Skeletal muscle satellite cell (primary cell): ENCODE measurements at regions not wholly inside any gene's neighbourhood (a gene's known extent, or its start where the extent isn't known, plus 50 kb on each side); places are given as distances from the start of the nearest gene placed in this dataset.

ENCODE experiments used
- H3K27me3 ChIP-seq: 2 replicates; pipeline ENCODE4 v1.7.0; 2013; ENCODE audit warnings: low read length; ENCODE audit not compliant: control insufficient read depth, insufficient read depth
- H3K36me3 ChIP-seq: 2 replicates; pipeline ENCODE4 v1.7.0; 2013; ENCODE audit warnings: mild to moderate bottlenecking, control low read depth, low read length; ENCODE audit not compliant: insufficient read depth
- H3K4me1 ChIP-seq: 2 replicates; pipeline ENCODE4 v1.7.0; 2013; ENCODE audit warnings: low read length; ENCODE audit not compliant: control insufficient read depth, insufficient read depth
- H3K4me2 ChIP-seq: 2 replicates; pipeline ENCODE4 v1.7.0; 2013; ENCODE audit warnings: mild to moderate bottlenecking, low read length
- H3K4me3 ChIP-seq: 2 replicates; pipeline ENCODE4 v1.7.0; 2013; ENCODE audit warnings: low read length
- H3K9ac ChIP-seq: 2 replicates; pipeline ENCODE4 v1.7.0; 2013; ENCODE audit warnings: mild to moderate bottlenecking, low read depth, low read length, moderate library complexity
- H3K9me3 ChIP-seq: replicated peaks from 2 replicates; pipeline ENCODE4 v1.7.0; 2013; ENCODE audit warnings: mild to moderate bottlenecking, control low read depth, low read length

DNA sequence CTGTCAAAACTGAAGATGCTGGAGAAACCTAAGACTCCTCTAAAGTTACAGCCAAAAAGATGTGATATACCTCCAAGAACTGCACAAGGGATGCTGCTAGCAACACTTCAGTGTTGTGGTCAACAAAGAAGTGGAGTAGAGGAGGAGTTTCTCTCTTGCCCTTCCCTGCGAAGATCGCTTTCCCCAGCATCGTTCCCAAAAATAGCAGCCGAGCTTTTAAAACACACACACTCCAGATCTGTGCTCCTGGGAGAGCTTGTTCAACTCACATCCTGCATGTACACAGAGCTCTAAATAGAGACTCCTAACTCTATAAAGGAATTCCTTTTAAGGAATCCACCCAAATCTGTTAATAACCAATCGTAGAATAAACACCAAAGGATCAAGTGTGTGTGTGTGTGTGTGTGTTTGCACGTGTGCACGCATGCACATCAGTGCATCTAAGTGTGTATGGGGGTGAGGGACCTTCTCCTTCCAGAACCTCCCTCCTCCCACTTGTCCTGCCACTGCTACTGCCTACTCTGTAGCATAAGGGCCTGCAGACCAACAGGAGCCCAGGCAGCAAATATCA lies 58.5 kb downstream of the PSMG1 start:
- H3K4me1 ChIP-seq = no peaks in the 10 kb centered on the region
- no peak overlapping the region for H3K9ac ChIP-seq

DNA sequence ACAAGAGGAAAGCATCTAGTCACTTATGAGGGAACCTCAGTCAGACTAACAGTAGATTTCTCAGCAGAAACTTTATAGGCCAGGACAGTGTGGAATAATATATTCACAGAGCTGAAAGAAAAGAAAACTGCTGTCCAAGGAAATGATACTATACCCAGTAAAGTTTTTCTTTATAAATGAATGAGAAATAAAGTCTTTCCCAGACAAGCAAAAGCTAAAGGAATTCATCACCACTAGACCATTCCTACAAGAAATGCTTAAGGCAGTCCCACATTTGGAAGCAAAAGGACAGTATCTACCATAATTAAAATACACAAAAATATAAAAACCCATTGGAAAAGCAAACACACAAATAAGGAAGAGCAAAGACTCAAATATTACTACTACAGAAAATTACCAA lies 59.9 kb downstream of the PSMG1 start:
- no peaks in the 10 kb centered on the region for H3K4me1 ChIP-seq
- no peaks in the 10 kb centered on the region for H3K9me3 ChIP-seq
- no peak overlapping the region for H3K4me3 ChIP-seq
- H3K9ac ChIP-seq = no peak overlapping the region
- H3K36me3 ChIP-seq = no peaks in the 10 kb centered on the region
- peaks cover 22% of the 10 kb centered on the region for H3K27me3 ChIP-seq
- H3K4me2 ChIP-seq = no peak overlapping the region

More for the DNA sequence above, 58.5 kb downstream of the PSMG1 start:
- no peak overlapping the region for H3K4me3 ChIP-seq
- no peaks in the 10 kb centered on the region for H3K9me3 ChIP-seq
- H3K4me2 ChIP-seq = no peak overlapping the region
- no peaks in the 10 kb centered on the region for H3K36me3 ChIP-seq
- H3K27me3 ChIP-seq = peaks cover 30% of the 10 kb centered on the region

DNA sequence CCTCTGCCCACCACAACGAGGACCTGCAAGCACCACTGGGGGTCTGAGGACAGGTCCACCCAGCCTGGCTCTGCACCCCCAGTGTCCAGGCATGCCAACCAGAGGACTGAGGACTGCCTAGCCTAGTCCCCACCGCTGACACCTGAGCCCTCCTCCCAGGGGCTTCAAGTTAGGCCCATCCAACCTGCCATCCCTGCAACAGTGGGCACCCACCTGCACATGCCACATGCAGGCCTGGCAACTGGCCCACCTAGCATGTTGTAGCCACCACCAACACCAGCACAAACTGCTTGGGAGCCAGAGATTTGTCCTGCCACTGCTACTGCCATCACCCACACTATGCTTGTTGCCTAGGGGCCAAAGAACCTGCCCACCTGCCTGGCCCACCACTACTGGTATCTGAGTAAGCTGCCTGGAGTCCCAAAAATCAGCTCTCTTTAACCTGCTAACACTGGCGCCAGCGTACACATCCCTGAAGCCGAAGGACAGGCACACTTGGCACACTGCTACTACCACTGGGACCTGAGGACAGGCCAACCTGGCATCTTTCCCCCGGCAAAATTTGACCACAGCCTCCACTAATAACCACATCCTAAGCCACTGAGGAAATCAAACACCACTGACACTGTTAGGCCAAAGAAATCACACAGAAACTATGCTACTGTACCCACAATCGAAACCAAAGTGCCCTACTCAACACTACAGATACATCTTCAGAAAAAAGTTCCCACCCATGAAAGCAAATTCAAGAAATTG lies 61.5 kb downstream of the PSMG1 start:
- Histone ChIP-seq H3K4me1 (no peaks in the 10 kb centered on the region), H3K4me2 (no peak overlapping the region), H3K36me3 (no peaks in the 10 kb centered on the region), H3K4me3 (no peak overlapping the region), H3K9me3 (no peaks in the 10 kb centered on the region), H3K27me3 (peaks cover 16% of the 10 kb centered on the region), H3K9ac (no peak overlapping the region)

DNA sequence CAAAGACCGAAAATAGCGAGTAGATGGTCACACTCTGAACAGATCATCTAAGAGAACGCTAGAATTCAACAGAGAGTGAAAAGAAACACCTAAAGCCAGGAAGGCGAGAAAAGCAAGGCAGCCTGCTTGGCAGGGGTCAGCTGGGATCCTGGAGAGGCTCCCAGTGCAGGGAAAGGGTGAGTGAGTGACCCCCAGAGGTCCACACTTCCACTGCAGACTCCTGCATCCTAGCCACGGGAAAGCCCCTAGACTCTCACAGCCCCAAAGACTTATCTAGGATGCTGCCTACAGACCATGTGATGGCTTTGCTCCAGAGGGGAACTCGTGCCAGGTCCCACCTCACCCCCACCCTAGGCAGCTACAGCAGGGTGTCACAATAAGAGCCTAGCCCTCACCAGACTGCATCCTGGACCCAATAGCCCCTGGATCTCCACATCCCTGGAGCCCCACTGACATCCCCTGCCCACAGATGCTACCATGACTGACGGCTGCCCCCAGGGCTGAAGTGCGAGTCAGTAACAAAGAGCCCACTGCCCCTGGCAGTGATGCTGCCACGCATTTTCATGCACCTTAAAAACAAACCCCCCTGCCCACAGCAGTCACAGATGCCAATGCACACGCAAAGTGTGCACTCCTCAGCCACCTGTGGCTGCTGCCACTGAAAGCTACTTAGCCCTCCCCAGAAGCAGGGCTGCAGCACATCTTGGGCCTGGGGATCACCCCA lies 62.2 kb downstream of the PSMG1 start:
- Histone ChIP-seq H3K4me2 (no peak overlapping the region), H3K36me3 (no peaks in the 10 kb centered on the region), H3K9me3 (no peaks in the 10 kb centered on the region), H3K27me3 (peaks cover 16% of the 10 kb centered on the region), H3K9ac (no peak overlapping the region), H3K4me1 (no peaks in the 10 kb centered on the region), H3K4me3 (no peak overlapping the region)

DNA sequence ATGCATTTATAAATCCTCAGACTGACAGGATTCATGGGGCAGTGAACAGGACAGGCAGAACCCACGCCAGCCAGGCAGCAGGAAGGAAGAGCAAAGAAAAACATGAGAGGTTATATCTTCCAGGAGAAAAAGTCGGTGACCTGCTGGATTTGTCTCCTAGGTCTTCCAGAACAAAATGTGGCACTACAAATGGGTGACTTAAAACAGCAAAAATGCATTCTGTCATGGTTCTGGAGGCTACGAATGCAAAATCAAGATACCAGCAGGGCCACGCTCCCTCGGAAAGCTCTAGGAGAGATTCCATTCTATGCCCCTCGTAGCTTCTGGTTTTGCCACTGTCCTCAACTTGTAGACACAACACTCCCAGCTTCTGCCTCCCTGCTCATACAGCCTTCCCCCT lies 63.4 kb downstream of the PSMG1 start:
- H3K4me3 ChIP-seq = no peak overlapping the region
- H3K4me2 ChIP-seq = no peak overlapping the region
- no peak overlapping the region for H3K9ac ChIP-seq
- no peaks in the 10 kb centered on the region for H3K36me3 ChIP-seq
- H3K4me1 ChIP-seq = peaks cover 4% of the 10 kb centered on the region
- peaks cover 16% of the 10 kb centered on the region for H3K27me3 ChIP-seq
- H3K9me3 ChIP-seq = no peaks in the 10 kb centered on the region

DNA sequence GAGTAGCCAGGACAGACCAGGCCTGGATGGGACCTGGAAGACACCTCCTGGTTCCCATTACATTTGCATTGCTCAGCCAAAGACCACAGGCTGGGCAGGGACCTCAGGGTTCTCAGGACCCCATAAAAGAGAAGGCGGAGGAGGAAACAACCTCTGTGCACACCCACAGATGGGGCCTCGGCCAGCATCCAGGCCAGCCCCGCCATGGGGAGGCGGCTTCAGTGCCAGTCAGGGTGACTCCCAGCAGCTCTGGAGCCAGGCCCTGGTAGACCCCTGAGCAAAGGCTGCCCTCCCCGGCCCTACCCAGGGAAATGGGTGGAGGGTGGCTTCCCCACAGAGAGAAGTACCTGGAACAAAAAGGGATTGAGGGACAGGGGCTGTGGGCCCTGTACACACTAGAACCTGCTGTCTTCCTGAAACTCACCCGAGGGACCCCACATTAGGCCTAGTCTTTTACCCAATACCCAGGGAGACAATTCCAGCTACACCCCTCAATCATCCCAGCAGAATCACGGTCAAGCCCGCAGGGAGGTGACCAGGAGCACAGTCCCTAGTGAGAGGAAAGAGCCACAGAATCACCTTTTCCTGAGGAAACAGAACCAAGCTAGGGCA lies 64.5 kb downstream of the PSMG1 start:
- Histone ChIP-seq H3K36me3 (no peaks in the 10 kb centered on the region), H3K9me3 (no peaks in the 10 kb centered on the region), H3K27me3 (peaks cover 25% of the 10 kb centered on the region), H3K4me2 (no peak overlapping the region), H3K4me1 (peaks cover 9% of the 10 kb centered on the region), H3K4me3 (no peak overlapping the region), H3K9ac (no peak overlapping the region)

DNA sequence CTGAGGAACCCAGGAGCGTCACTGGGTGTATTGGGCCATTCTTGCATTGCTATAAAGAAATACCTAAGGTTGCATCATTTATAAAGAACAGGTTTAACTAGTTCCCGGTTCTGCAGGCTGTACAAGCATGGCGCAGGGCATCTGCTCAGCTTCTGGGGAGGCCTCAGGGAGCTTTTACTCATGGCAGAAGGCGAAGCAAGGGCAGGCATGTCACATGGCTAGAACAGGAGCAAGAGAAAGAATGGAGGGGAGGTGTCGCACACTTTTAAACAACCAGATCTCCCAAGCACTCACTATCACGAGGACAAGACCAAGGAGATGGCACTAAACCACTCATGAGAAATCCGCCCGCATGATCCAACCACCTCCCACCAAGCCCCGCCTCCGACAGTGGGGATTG lies 65.2 kb downstream of the PSMG1 start:
- Histone ChIP-seq H3K4me2 (no peak overlapping the region), H3K4me1 (peaks cover 9% of the 10 kb centered on the region), H3K27me3 (peaks cover 28% of the 10 kb centered on the region), H3K9ac (no peak overlapping the region), H3K36me3 (no peaks in the 10 kb centered on the region), H3K9me3 (no peaks in the 10 kb centered on the region), H3K4me3 (no peak overlapping the region)

DNA sequence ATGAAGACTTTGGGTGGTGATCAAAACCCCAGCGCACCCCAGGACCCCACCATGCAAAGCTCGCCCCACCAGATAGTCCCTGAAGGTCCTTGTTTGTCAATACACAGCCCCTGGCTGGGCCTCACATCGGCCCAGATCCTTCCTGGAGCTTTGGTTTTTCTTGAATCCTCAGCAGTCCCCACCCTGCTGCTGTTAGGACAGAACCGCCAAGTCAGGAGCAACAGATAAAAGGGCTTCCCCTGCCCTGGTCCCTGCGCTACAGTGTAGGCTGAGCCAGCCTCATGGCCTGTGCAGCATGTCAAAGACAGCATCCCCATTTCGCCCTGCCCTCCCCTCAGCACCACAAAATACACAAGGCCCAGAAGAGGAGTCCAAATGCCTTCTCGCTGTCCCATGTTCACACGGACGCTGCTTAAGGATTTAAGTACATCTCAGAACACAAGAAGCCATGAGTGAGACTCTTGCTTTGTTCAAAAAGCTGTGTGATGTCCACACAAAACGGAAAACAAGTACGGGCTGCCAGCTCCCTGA lies 65.7 kb downstream of the PSMG1 start:
- Histone ChIP-seq H3K9me3 (no peaks in the 10 kb centered on the region), H3K4me3 (no peak overlapping the region), H3K9ac (no peak overlapping the region), H3K4me2 (no peak overlapping the region), H3K36me3 (no peaks in the 10 kb centered on the region), H3K27me3 (peaks cover 30% of the 10 kb centered on the region), H3K4me1 (peaks cover 9% of the 10 kb centered on the region)

DNA sequence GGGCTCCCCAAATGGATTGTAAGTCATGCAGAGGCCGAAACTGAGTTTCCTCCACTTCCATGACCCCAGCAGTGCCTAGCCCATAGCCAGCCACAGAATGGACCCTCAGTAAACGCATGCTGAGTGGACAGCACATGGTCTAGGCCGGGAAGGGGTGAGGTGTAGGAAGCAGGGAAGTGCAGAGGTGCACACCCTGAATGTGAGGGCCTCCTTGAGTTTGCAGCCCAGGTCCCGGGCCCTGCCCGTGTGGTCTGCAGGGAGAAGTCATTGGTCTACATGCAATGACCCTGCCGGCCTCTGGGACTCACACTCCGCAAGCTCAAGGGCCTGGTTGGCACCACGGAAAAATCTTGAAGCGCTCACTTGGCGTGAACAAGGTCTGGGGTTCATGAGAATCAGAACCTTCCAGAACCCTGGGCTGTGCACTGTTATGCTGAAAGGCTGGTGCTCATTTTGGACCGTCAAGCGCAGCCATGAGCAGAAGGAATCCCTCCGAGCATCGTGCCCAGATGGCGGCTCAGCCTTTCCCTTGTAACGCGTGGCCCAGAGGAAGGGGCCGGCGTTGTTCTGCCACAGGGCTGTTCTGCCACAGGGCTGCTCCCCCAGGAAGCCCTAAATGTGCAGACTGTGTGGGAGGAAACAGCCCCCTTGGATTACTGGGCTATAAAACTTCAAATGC lies 66.4 kb downstream of the PSMG1 start:
- Histone ChIP-seq H3K4me2 (no peak overlapping the region), H3K4me3 (no peak overlapping the region)

DNA sequence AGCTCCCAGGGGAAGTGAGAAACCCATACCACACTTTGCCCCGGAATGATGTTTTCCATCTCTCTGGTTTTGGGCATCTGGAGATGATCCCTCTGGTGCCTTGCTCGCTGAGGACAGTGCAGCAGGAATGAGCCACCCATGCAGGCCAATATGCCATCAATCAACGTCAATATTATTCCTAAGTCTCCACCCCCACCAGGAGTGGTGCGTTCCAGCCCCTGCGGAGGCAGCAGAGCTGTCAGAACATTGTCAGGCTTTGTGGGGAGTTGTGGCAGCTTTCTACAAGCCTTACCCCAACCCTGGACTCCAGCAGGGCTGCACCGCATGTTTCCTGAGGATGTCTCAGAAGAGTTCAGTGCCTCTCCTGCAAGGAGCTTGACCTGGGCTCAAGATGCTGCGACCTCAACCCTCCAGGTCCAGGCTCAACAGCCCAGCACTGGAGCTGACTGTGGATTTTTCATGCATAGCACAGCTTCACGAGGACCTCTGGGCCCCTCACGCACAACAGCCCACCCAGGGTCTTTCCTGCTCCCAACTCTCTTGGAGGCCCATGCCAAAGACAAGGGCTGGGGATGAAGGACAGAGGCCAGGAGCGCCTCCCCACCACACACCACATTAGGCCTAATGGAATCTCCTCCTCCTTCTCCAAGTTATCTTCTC lies 67.5 kb downstream of the PSMG1 start:
- H3K9me3 ChIP-seq = no peaks in the 10 kb centered on the region
- H3K4me2 ChIP-seq = no peak overlapping the region
- H3K9ac ChIP-seq = no peak overlapping the region
- H3K36me3 ChIP-seq = no peaks in the 10 kb centered on the region
- H3K4me3 ChIP-seq = no peak overlapping the region
- peaks cover 39% of the 10 kb centered on the region for H3K27me3 ChIP-seq
- H3K4me1 ChIP-seq = peaks cover 9% of the 10 kb centered on the region

More for the DNA sequence above, 66.4 kb downstream of the PSMG1 start:
- Histone ChIP-seq H3K4me1 (peaks cover 9% of the 10 kb centered on the region), H3K9ac (no peak overlapping the region), H3K27me3 (peaks cover 36% of the 10 kb centered on the region), H3K9me3 (no peaks in the 10 kb centered on the region), H3K36me3 (no peaks in the 10 kb centered on the region)
